K562 (cell line): ENCODE measurements at regions not wholly inside any gene's neighbourhood (a gene's known extent, or its start where the extent isn't known, plus 50 kb on each side); places are given as distances from the start of the nearest gene placed in this dataset.

Experiments used
- ARID1B ChIP-seq: fragments of 450-650 bp; IDR thresholded peaks from 2 replicates; pipeline ENCODE4 v1.6.1; 2016; ENCODE audit warnings: antibody characterized with exemption, mild to moderate bottlenecking, inconsistent platforms
- CREB3L1 ChIP-seq: fragments of 450-650 bp; IDR thresholded peaks from 2 replicates; pipeline ENCODE4 v1.6.1; 2014; ENCODE audit warnings: low read depth, mild to moderate bottlenecking, moderate library complexity, borderline replicate concordance
- MAZ ChIP-seq, 2 experiments: fragments of 450-650 bp in 1 of 2; sonication (generic) in 1 of 2; formaldehyde crosslinking; IDR thresholded peaks in 1 of 2; conservative IDR thresholded peaks in 1 of 2; 2 replicates each; pipeline versions ENCODE4 v1.4.0 to v1.5.0; 2020; ENCODE audit warnings: mild to moderate bottlenecking in 1 of 2, missing genetic modification reagents in 1 of 2
- RAD21 ChIP-seq, 2 experiments: fragments of 250-450 bp in 1 of 2; fragments of 450-650 bp in 1 of 2; sonication (Bioruptor Pico) in 1 of 2; formaldehyde crosslinking in 1 of 2; IDR thresholded peaks in 1 of 2; conservative IDR thresholded peaks in 1 of 2; 2 replicates each; pipeline versions ENCODE4 v1.4.0 to v1.8.0; 2020 to 2022; ENCODE audit warnings: mild to moderate bottlenecking in 2 of 2, moderate library complexity in 1 of 2
- SMAD2 ChIP-seq: fragments of 150-350 bp; IDR thresholded peaks from 2 replicates; pipeline ENCODE4 v1.6.1; 2014; ENCODE audit warnings: low read depth, mild to moderate bottlenecking, low read length
- STAT5B ChIP-seq: fragments of 250-450 bp; sonication (Bioruptor Pico); IDR thresholded peaks from 2 replicates; pipeline ENCODE4 v1.8.0; 2021; ENCODE audit warnings: mild to moderate bottlenecking, inconsistent platforms
- THAP12 ChIP-seq: fragments of 250-450 bp; sonication (Bioruptor Pico); IDR thresholded peaks from 2 replicates; pipeline ENCODE4 v1.9.0; 2021; ENCODE audit warnings: mild to moderate bottlenecking, inconsistent platforms
- UBTF ChIP-seq, 2 experiments: IDR thresholded peaks; 2 replicates each; pipeline ENCODE4 v1.6.1; 2012; ENCODE audit warnings: improper control_type of control experiment in 2 of 2, low read depth in 2 of 2, low read length in 2 of 2, borderline replicate concordance in 1 of 2
- ZBTB7A ChIP-seq: IDR thresholded peaks from 2 replicates; pipeline ENCODE4 v1.6.1; 2011; ENCODE audit warnings: low read depth, mild to moderate bottlenecking, low read length, moderate library complexity, borderline replicate concordance; ENCODE audit not compliant: control insufficient read depth
- ZKSCAN8 ChIP-seq: fragments of 200-800 bp; sonication (Bioruptor generic); IDR thresholded peaks from 2 replicates; pipeline ENCODE4 v1.6.1; 2016; ENCODE audit warnings: missing genetic modification characterization, missing compliant biosample characterization
- ZNF318 ChIP-seq, 2 experiments: fragments of 450-650 bp; IDR thresholded peaks; 2 replicates each; pipeline ENCODE4 v1.6.1; 2016; ENCODE audit warnings: mild to moderate bottlenecking in 2 of 2, borderline replicate concordance in 1 of 2, low read depth in 1 of 2, moderate library complexity in 1 of 2
- ZNF699 ChIP-seq: fragments of 250-450 bp; sonication (Bioruptor Pico); IDR thresholded peaks from 2 replicates; pipeline ENCODE4 v1.8.0; 2021; ENCODE audit warnings: mild to moderate bottlenecking, moderate library complexity; ENCODE audit not compliant: insufficient replicate concordance

GRCh38 chr20:48405909-48406308 is 421.9 kb downstream of the PREX1 start (continued):
- no peak for TF ChIP-seq ZNF318 (IDR thresholded peaks at IDR 0.05; ENCODE audit: borderline replicate concordance in 1 of 2, low read depth in 1 of 2)
- no peak for TF ChIP-seq ARID1B
- no peak for TF ChIP-seq ZNF699
- no peak for TF ChIP-seq MAZ (CRISPR knock-in tag; conservative IDR thresholded peaks at IDR 0.05 in 1 of 2, IDR thresholded peaks at IDR 0.05 in 1 of 2)
- TF ChIP-seq STAT5B (CRISPR knock-in tag), result no peak
- no peak for TF ChIP-seq ZKSCAN8
- TF ChIP-seq THAP12, result no peak
- TF ChIP-seq ZBTB7A, result no peak
- no peak for TF ChIP-seq SMAD2
- TF ChIP-seq CREB3L1, result no peak
- TF ChIP-seq RAD21 (CRISPR knock-in tag; conservative IDR thresholded peaks at IDR 0.05 in 1 of 2, IDR thresholded peaks at IDR 0.05 in 1 of 2), result 0 out of 4 replicates have a peak, but pooled peaks of 1 of the 2 experiments have one; percentile 8
- TF ChIP-seq UBTF (IDR thresholded peaks at IDR 0.05; ENCODE audit: borderline replicate concordance in 1 of 2, low read depth in 2 of 2, low read length in 2 of 2), result no peak
